ENCODE measurements at regions not wholly inside any gene's neighbourhood (a gene's known extent, or its start where the extent isn't known, plus 50 kb on each side); places are given as distances from the start of the nearest gene placed in this dataset.

GRCh38 chr3:165918657-165918979 is 81.4 kb upstream of the BCHE start (continued):
- TF ChIP-seq C11orf30 (IDR thresholded peaks at IDR 0.05; ENCODE audit: low read depth) (no peak), NONO (IDR thresholded peaks at IDR 0.05; ENCODE audit: low read depth in 2 of 2, low read length in 1 of 2) (peak in 1 of 2 experiments; percentile 31; a peak in 1 of 4 replicates), PTRF (tag; IDR thresholded peaks at IDR 0.05) (no peak), E2F3 (CRISPR knock-in tag; IDR thresholded peaks at IDR 0.05) (peak; percentile 89; the same call in 1 of the 2 replicates), SP1 (CRISPR knock-in tag; IDR thresholded peaks at IDR 0.05) (peak; percentile 44; the same call in 1 of the 2 replicates), ZKSCAN8 (CRISPR knock-in tag; IDR thresholded peaks at IDR 0.05) (no peak), HDGF (IDR thresholded peaks at IDR 0.05) (no peak), RBBP5 (IDR thresholded peaks at IDR 0.05; ENCODE audit: borderline replicate concordance, insufficient read depth, low read length, poor library complexity, severe bottlenecking) (peak; percentile 63), L3MBTL2 (IDR thresholded peaks at IDR 0.05) (peak; percentile 87)
- TF ChIP-seq, protein P1, sequence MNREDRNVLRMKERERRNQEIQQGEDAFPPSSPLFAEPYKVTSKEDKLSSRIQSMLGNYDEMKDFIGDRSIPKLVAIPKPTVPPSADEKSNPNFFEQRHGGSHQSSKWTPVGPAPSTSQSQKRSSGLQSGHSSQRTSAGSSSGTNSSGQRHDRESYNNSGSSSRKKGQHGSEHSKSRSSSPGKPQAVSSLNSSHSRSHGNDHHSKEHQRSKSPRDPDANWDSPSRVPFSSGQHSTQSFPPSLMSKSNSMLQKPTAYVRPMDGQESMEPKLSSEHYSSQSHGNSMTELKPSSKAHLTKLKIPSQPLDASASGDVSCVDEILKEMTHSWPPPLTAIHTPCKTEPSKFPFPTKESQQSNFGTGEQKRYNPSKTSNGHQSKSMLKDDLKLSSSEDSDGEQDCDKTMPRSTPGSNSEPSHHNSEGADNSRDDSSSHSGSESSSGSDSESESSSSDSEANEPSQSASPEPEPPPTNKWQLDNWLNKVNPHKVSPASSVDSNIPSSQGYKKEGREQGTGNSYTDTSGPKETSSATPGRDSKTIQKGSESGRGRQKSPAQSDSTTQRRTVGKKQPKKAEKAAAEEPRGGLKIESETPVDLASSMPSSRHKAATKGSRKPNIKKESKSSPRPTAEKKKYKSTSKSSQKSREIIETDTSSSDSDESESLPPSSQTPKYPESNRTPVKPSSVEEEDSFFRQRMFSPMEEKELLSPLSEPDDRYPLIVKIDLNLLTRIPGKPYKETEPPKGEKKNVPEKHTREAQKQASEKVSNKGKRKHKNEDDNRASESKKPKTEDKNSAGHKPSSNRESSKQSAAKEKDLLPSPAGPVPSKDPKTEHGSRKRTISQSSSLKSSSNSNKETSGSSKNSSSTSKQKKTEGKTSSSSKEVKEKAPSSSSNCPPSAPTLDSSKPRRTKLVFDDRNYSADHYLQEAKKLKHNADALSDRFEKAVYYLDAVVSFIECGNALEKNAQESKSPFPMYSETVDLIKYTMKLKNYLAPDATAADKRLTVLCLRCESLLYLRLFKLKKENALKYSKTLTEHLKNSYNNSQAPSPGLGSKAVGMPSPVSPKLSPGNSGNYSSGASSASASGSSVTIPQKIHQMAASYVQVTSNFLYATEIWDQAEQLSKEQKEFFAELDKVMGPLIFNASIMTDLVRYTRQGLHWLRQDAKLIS (CRISPR knock-in tag; IDR thresholded peaks at IDR 0.05), result no peak
- TF ChIP-seq, protein P2, sequence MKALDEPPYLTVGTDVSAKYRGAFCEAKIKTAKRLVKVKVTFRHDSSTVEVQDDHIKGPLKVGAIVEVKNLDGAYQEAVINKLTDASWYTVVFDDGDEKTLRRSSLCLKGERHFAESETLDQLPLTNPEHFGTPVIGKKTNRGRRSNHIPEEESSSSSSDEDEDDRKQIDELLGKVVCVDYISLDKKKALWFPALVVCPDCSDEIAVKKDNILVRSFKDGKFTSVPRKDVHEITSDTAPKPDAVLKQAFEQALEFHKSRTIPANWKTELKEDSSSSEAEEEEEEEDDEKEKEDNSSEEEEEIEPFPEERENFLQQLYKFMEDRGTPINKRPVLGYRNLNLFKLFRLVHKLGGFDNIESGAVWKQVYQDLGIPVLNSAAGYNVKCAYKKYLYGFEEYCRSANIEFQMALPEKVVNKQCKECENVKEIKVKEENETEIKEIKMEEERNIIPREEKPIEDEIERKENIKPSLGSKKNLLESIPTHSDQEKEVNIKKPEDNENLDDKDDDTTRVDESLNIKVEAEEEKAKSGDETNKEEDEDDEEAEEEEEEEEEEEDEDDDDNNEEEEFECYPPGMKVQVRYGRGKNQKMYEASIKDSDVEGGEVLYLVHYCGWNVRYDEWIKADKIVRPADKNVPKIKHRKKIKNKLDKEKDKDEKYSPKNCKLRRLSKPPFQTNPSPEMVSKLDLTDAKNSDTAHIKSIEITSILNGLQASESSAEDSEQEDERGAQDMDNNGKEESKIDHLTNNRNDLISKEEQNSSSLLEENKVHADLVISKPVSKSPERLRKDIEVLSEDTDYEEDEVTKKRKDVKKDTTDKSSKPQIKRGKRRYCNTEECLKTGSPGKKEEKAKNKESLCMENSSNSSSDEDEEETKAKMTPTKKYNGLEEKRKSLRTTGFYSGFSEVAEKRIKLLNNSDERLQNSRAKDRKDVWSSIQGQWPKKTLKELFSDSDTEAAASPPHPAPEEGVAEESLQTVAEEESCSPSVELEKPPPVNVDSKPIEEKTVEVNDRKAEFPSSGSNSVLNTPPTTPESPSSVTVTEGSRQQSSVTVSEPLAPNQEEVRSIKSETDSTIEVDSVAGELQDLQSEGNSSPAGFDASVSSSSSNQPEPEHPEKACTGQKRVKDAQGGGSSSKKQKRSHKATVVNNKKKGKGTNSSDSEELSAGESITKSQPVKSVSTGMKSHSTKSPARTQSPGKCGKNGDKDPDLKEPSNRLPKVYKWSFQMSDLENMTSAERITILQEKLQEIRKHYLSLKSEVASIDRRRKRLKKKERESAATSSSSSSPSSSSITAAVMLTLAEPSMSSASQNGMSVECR (CRISPR knock-in tag; IDR thresholded peaks at IDR 0.05), result peak; percentile 69; the same call in 1 of the 2 replicates
- TF ChIP-seq, protein P3, sequence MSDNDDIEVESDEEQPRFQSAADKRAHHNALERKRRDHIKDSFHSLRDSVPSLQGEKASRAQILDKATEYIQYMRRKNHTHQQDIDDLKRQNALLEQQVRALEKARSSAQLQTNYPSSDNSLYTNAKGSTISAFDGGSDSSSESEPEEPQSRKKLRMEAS (CRISPR knock-in tag; IDR thresholded peaks at IDR 0.05), result peak; percentile 72

Measured in K562 (cell line).